K562 (cell line): ENCODE measurements at regions not wholly inside any gene's neighbourhood (a gene's known extent, or its start where the extent isn't known, plus 50 kb on each side); places are given as distances from the start of the nearest gene placed in this dataset.

Experiments used
- ATAC-seq: fragments of 200-7000 bp; cut with Tn5 transposase; 3 replicates; pipeline ENCODE4 v1.9.1; 2020; ENCODE audit warnings: moderate library complexity
- BruUV-seq: library from RNA; stranded (reverse); fragments of 400-500 nt; replicated peaks from 2 replicates; lab custom pipeline; 2021; lab: Mats Ljungman, UMichigan
- CTCF ChIA-PET: fragments of 300-600 bp; formaldehyde crosslinking; extraction: SDS; loops from one replicate; lab custom pipeline; 2021; ENCODE audit warnings: low intra/inter-chr PET ratio; lab: Yijun Ruan, JAX
- POLR2A ChIA-PET: fragments of 300-600, 350-650 bp; sonication (Branson Sonifier 250); formaldehyde crosslinking; extraction: SDS; loops from one replicate; lab custom pipeline; 2021; ENCODE audit warnings: antibody characterized with exemption, inconsistent platforms; lab: Yijun Ruan, JAX
- DNase-seq, 4 experiments: peaks; one replicate each; pipeline versions ENCODE4 v3.0.0 to v3.0.0-alpha.2; 2011 to 2018; ENCODE audit warnings: low spot score in 3 of 4, mixed read lengths in 3 of 4; ENCODE audit errors: extremely low read depth in 1 of 4
- FAIRE-seq: peaks from 2 replicates; lab custom pipeline; 2011; peaks lifted over from hg19 to GRCh38; lab: Jason Lieb, UNC
- H2AFZ ChIP-seq: 2 replicates; pipeline ENCODE4 v1.6.0; 2011; ENCODE audit warnings: low read depth, low read length, control low read depth, inconsistent platforms
- H3K27ac ChIP-seq: fragments of 200-600 bp; 3 replicates; pipeline ENCODE4 v1.8.0; 2011; ENCODE audit warnings: low read depth, mild to moderate bottlenecking, control low read depth, inconsistent platforms, low read length, moderate library complexity, mixed read lengths; ENCODE audit errors: extremely low read depth
- H3K27me3 ChIP-seq, 2 experiments: fragments of 300-600 bp in 1 of 2; 2 replicates in 1 of 2; 3 replicates in 1 of 2; pipeline versions ENCODE4 v1.6.0 to v1.8.0; 2011; ENCODE audit warnings: inconsistent platforms in 2 of 2, low read length in 2 of 2, mild to moderate bottlenecking in 1 of 2, mixed read lengths in 1 of 2, moderate library complexity in 1 of 2; ENCODE audit not compliant: control insufficient read depth in 2 of 2, insufficient read depth in 2 of 2
- H3K36me3 ChIP-seq: fragments of 300-600 bp; 3 replicates; pipeline ENCODE4 v1.8.0; 2011; ENCODE audit warnings: mild to moderate bottlenecking, low read length, inconsistent platforms; ENCODE audit not compliant: control insufficient read depth, insufficient read depth
- H3K4me1 ChIP-seq, 2 experiments: fragments of 200-600 bp in 1 of 2; replicated peaks in 1 of 2; 2 replicates in 1 of 2; 3 replicates in 1 of 2; pipeline versions ENCODE4 v1.5.1 to v1.8.0; 2011; ENCODE audit warnings: inconsistent platforms in 2 of 2, low read length in 2 of 2, mild to moderate bottlenecking in 1 of 2, mixed read lengths in 1 of 2, moderate library complexity in 1 of 2; ENCODE audit not compliant: control insufficient read depth in 2 of 2, insufficient read depth in 2 of 2
- H3K4me2 ChIP-seq: 2 replicates; pipeline ENCODE4 v1.6.1; 2011; ENCODE audit warnings: low read length, control low read depth, inconsistent platforms, mixed read lengths; ENCODE audit not compliant: insufficient read depth
- H3K4me3 ChIP-seq: fragments of 200-600 bp; sonication (generic), shearing (Covaris generic); 2 replicates; pipeline ENCODE4 v1.5.1; 2016; ENCODE audit warnings: control low read depth, inconsistent platforms
- H3K79me2 ChIP-seq: fragments of 200-600 bp; 3 replicates; pipeline ENCODE4 v1.8.0; 2011; ENCODE audit warnings: low read length, inconsistent platforms; ENCODE audit not compliant: control insufficient read depth, insufficient read depth
- H3K9ac ChIP-seq, 2 experiments: 2 replicates each; pipeline versions ENCODE4 v1.6.0 to v1.6.1; 2011; ENCODE audit warnings: low read depth in 2 of 2, low read length in 2 of 2, control low read depth in 1 of 2, inconsistent platforms in 1 of 2, mild to moderate bottlenecking in 1 of 2, mixed read lengths in 1 of 2; ENCODE audit not compliant: insufficient read depth in 1 of 2
- H3K9me1 ChIP-seq: one replicate; pipeline ENCODE4 v1.6.0; 2011; ENCODE audit warnings: inconsistent platforms, mild to moderate bottlenecking, low read length, moderate library complexity; ENCODE audit not compliant: control insufficient read depth, insufficient read depth
- H3K9me3 ChIP-seq: replicated peaks from 2 replicates; pipeline ENCODE4 v1.5.1; 2011; ENCODE audit warnings: low read depth, low read length, inconsistent platforms; ENCODE audit not compliant: control insufficient read depth, insufficient read depth
- H4K20me1 ChIP-seq: replicated peaks from 2 replicates; pipeline ENCODE4 v1.6.1; 2011; ENCODE audit warnings: low read length, inconsistent platforms, mixed read lengths; ENCODE audit not compliant: control insufficient read depth, insufficient read depth
- CBFA2T2 ChIP-seq: fragments of 450-650 bp; conservative IDR thresholded peaks from 2 replicates; pipeline ENCODE4 v1.6.1; 2017; ENCODE audit warnings: mild to moderate bottlenecking
- CHD2 ChIP-seq: IDR thresholded peaks from 2 replicates; pipeline ENCODE4 v1.6.1; 2011; ENCODE audit warnings: low read depth, low read length
- CREBBP ChIP-seq: IDR thresholded peaks from one replicate; pipeline ENCODE4 v1.6.1; 2012; ENCODE audit warnings: low read depth, mild to moderate bottlenecking, control low read depth, inconsistent platforms, low read length
- CSDE1 ChIP-seq, 2 experiments: fragments of 450-650 bp; IDR thresholded peaks; 2 replicates each; pipeline ENCODE4 v1.6.1; 2016; ENCODE audit warnings: mild to moderate bottlenecking in 1 of 2
- FOXK1 ChIP-seq: sonication (generic); formaldehyde crosslinking; IDR thresholded peaks from 2 replicates; pipeline ENCODE4 v1.8.0; 2022; ENCODE audit warnings: missing genetic modification reagents, mild to moderate bottlenecking, borderline replicate concordance
- HMG20B ChIP-seq: fragments of 250-450 bp; sonication (Bioruptor Pico); IDR thresholded peaks from 2 replicates; pipeline ENCODE4 v1.5.0; 2021; ENCODE audit warnings: mild to moderate bottlenecking
- KDM4B ChIP-seq, 2 experiments: fragments of 450-650 bp in 1 of 2; sonication (generic) in 1 of 2; IDR thresholded peaks; 2 replicates each; pipeline ENCODE4 v1.6.1; 2016 to 2017; ENCODE audit warnings: borderline replicate concordance in 2 of 2, antibody characterized with exemption in 1 of 2, low read depth in 1 of 2, mild to moderate bottlenecking in 1 of 2
- MTF1 ChIP-seq: fragments of 250-450 bp; sonication (Bioruptor Pico); IDR thresholded peaks from 2 replicates; pipeline ENCODE4 v1.9.0; 2021; ENCODE audit warnings: moderate library complexity, mild to moderate bottlenecking, inconsistent platforms, borderline replicate concordance
- NBN ChIP-seq: fragments of 450-650 bp; IDR thresholded peaks from 2 replicates; pipeline ENCODE4 v1.6.1; 2016; ENCODE audit warnings: low read depth, mild to moderate bottlenecking
- NFE2L1 ChIP-seq: fragments of 450-650 bp; IDR thresholded peaks from 2 replicates; pipeline ENCODE4 v1.6.1; 2016; ENCODE audit warnings: missing genetic modification characterization, low read depth, mild to moderate bottlenecking, missing compliant biosample characterization, moderate library complexity, borderline replicate concordance
- SP1 ChIP-seq: sonication (generic); formaldehyde crosslinking; IDR thresholded peaks from 2 replicates; pipeline ENCODE4 v1.8.1; 2022; ENCODE audit warnings: mild to moderate bottlenecking, missing genetic modification reagents
- STAT5B ChIP-seq: fragments of 250-450 bp; sonication (Bioruptor Pico); IDR thresholded peaks from 2 replicates; pipeline ENCODE4 v1.8.0; 2021; ENCODE audit warnings: mild to moderate bottlenecking, inconsistent platforms
- TARDBP ChIP-seq: fragments of 450-650 bp; IDR thresholded peaks from 2 replicates; pipeline ENCODE4 v1.6.1; 2016
- ZFP30 ChIP-seq: fragments of 250-450 bp; sonication (Bioruptor Pico); IDR thresholded peaks from 2 replicates; pipeline ENCODE4 v1.8.0; 2022; ENCODE audit warnings: moderate library complexity, mild to moderate bottlenecking, inconsistent platforms, borderline replicate concordance
- ZNF134 ChIP-seq: fragments of 250-450 bp; sonication (Bioruptor Pico); conservative IDR thresholded peaks from 2 replicates; pipeline ENCODE4 v1.4.0; 2020
- ZNF589 ChIP-seq: fragments of 200-800 bp; sonication (Bioruptor generic); IDR thresholded peaks from 2 replicates; pipeline ENCODE4 v1.6.1; 2016; ENCODE audit warnings: low read depth, missing genetic modification characterization, missing compliant biosample characterization
- WGBS: fragments of 100-300 bp; shearing (Covaris generic); methylation state at CpG from one replicate; pipeline ENCODE4 v1.1.6; 2016; ENCODE audit warnings: low coverage, mixed read lengths; ENCODE audit not compliant: insufficient coverage; ENCODE audit errors: missing lambda C conversion rate; 5-methylcytosine and 5-hydroxymethylcytosine counted together
- in situ Hi-C: fragments of 300-500 bp; cut with MboI; formaldehyde crosslinking; loops from 4 replicates; pipeline ENCODE4 v1.15.0; 2018; ENCODE audit warnings: inconsistent platforms, mixed read lengths
- intact Hi-C: fragments of 100-400 bp; cut with micrococcal nuclease; formaldehyde crosslinking; loops from 2 replicates; pipeline ENCODE4 v1.14.2; 2022
- TF ChIP-seq, protein P1 (sequence below), 2 experiments: IDR thresholded peaks; 2 replicates each; pipeline ENCODE4 v1.6.1; 2011; ENCODE audit warnings: borderline replicate concordance in 1 of 2, control low read depth in 1 of 2, low read depth in 1 of 2, low read length in 1 of 2, mild to moderate bottlenecking in 1 of 2, mixed read lengths in 1 of 2, moderate library complexity in 1 of 2; ENCODE audit not compliant: insufficient read depth in 1 of 2, insufficient read length in 1 of 2, poor library complexity in 1 of 2, severe bottlenecking in 1 of 2; ENCODE audit errors: extremely low read depth in 1 of 2
- TF ChIP-seq, protein P2 (sequence below), 2 experiments: fragments of 450-650 bp in 1 of 2; IDR thresholded peaks; 2 replicates each; pipeline ENCODE4 v1.6.1; 2011 to 2017; ENCODE audit warnings: low read depth in 2 of 2, antibody characterized with exemption in 1 of 2, borderline replicate concordance in 1 of 2, low read length in 1 of 2, mild to moderate bottlenecking in 1 of 2, mixed read lengths in 1 of 2; ENCODE audit not compliant: control insufficient read depth in 1 of 2

DNA sequence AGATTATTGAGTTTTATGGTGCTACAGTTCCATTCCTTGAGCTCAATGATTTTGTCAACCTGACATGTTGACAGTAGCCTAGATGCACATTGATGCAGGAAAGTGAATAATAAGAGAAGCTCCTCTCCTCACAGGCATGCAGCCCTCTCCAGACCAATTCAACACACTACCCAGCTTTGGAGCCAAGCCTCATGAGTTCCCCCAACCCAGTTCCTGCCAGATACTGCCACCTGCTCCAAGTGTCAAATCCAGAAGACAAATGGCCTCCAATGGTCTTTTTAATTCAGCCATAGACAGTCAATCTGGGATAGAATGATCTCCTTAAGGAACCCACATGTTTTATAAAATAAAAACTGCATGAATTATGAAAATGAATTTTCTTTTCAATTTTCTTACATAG lies 83.7 kb upstream of the ARHGEF3 start (continued):
- TF ChIP-seq FOXK1: no peak
- TF ChIP-seq SP1 (CRISPR knock-in tag): no peak
- TF ChIP-seq TARDBP: no peak

DNA sequence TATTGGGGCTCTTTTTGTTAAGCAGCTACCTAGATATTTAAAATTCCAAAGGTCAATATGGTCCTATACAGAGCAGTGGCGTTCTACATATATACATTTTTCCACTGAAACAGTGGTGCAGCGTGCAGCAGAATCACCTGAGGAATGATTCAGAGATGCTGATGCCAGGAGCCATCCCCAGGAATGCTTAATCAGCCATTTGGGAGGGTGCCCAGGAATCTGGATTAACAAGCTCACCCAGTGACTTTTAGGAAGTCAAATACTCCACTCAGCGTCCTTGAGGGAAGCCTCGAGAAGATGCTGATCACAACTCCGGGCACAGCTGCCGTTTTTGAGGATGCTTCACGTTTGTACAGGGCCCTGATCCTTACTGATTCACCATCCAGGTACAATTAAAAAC lies 82.6 kb upstream of the ARHGEF3 start:
- Histone ChIP-seq H3K9me1 (no peaks in the 10 kb centered on the region), H3K4me1 (no peaks in the 10 kb centered on the region), H2AFZ (no peak overlapping the region), H3K79me2 (no peaks in the 10 kb centered on the region), H3K27ac (no peak overlapping the region), H3K27me3 (no peaks in the 10 kb centered on the region; a peak in 2 of 5 replicates), H3K9me3 (no peaks in the 10 kb centered on the region), H3K4me3 (no peak overlapping the region), H3K9ac (no peak overlapping the region), H3K4me2 (no peak overlapping the region), H4K20me1 (no peaks in the 10 kb centered on the region), H3K36me3 (no peaks in the 10 kb centered on the region)
- in situ Hi-C loops: no loop called here
- intact Hi-C loops: no loop called here
- ATAC-seq (no peak), FAIRE-seq (no peak), DNase-seq (no peak)
- BruUV-seq: no TSS peak
- POLR2A ChIA-PET: no interaction called here
- TF ChIP-seq, protein P1, sequence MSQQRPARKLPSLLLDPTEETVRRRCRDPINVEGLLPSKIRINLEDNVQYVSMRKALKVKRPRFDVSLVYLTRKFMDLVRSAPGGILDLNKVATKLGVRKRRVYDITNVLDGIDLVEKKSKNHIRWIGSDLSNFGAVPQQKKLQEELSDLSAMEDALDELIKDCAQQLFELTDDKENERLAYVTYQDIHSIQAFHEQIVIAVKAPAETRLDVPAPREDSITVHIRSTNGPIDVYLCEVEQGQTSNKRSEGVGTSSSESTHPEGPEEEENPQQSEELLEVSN (IDR thresholded peaks at IDR 0.05; ENCODE audit: borderline replicate concordance in 1 of 2, extremely low read depth in 1 of 2, insufficient read depth in 1 of 2, insufficient read length in 1 of 2, low read depth in 1 of 2, low read length in 1 of 2, poor library complexity in 1 of 2, severe bottlenecking in 1 of 2): no peak
- no peak for TF ChIP-seq MTF1 (CRISPR knock-in tag)
- no peak for TF ChIP-seq NFE2L1 (tag)
- TF ChIP-seq ZNF134 (CRISPR knock-in tag): no peak
- TF ChIP-seq CREBBP: no peak
- no peak for TF ChIP-seq STAT5B
- TF ChIP-seq CHD2: no peak
- no peak for TF ChIP-seq ZFP30 (CRISPR knock-in tag)
- no peak for TF ChIP-seq CSDE1 (IDR thresholded peaks at IDR 0.05)
- TF ChIP-seq NBN: no peak
- TF ChIP-seq, protein P2, sequence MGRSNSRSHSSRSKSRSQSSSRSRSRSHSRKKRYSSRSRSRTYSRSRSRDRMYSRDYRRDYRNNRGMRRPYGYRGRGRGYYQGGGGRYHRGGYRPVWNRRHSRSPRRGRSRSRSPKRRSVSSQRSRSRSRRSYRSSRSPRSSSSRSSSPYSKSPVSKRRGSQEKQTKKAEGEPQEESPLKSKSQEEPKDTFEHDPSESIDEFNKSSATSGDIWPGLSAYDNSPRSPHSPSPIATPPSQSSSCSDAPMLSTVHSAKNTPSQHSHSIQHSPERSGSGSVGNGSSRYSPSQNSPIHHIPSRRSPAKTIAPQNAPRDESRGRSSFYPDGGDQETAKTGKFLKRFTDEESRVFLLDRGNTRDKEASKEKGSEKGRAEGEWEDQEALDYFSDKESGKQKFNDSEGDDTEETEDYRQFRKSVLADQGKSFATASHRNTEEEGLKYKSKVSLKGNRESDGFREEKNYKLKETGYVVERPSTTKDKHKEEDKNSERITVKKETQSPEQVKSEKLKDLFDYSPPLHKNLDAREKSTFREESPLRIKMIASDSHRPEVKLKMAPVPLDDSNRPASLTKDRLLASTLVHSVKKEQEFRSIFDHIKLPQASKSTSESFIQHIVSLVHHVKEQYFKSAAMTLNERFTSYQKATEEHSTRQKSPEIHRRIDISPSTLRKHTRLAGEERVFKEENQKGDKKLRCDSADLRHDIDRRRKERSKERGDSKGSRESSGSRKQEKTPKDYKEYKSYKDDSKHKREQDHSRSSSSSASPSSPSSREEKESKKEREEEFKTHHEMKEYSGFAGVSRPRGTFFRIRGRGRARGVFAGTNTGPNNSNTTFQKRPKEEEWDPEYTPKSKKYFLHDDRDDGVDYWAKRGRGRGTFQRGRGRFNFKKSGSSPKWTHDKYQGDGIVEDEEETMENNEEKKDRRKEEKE (IDR thresholded peaks at IDR 0.05; ENCODE audit: borderline replicate concordance in 1 of 2, control insufficient read depth in 1 of 2, low read depth in 2 of 2, low read length in 1 of 2): no peak
- TF ChIP-seq ZNF589: no peak
- no peak for TF ChIP-seq HMG20B (CRISPR knock-in tag)
- TF ChIP-seq CBFA2T2: no peak
- no peak for TF ChIP-seq KDM4B (IDR thresholded peaks at IDR 0.05; ENCODE audit: borderline replicate concordance in 2 of 2, low read depth in 1 of 2)
- CTCF ChIA-PET: no interaction called here
- 0% methylated on average over 7 of the region's 7 CpGs for WGBS
